ENCODE measurements at regions not wholly inside any gene's neighbourhood (a gene's known extent, or its start where the extent isn't known, plus 50 kb on each side); places are given as distances from the start of the nearest gene placed in this dataset.

DNA sequence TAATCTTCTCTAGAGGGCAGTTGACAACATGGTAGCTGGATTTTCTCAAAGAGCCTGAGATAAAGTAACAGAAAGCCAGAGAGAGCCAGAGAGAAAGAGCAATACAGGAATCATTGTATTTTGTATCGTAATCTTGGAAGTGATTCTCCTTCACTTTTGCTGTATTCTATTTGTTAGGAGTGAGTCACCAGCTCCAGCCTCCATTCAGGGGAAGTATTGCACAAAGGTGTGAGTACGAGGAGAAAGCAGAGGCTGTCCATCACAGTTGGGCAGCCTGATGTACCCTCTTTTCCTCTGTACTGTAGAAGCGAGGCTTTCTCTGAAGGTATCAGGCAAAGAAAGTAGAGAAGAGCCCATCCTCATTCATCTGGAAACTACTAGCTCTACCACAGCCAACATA lies 176.8 kb downstream of the KCNS3 start:
- no peak overlapping the region for H3K4me3 ChIP-seq
- no peaks in the 10 kb centered on the region for H4K20me1 ChIP-seq (replicated peaks; ENCODE audit: insufficient read depth)
- Mint-ChIP-seq H3K4me3 (no peak overlapping the region), H3K27ac (no peak overlapping the region), H3K36me3 (ENCODE audit: low read depth) (no peaks in the 10 kb centered on the region), H3K27me3 (ENCODE audit: insufficient read depth, low read depth, poor library complexity) (peaks cover 1% of the 10 kb centered on the region), H3K9me3 (peaks cover 3% of the 10 kb centered on the region), H3K4me1 (no peaks in the 10 kb centered on the region)
- H2AFZ ChIP-seq: no peak overlapping the region
- H3K27ac ChIP-seq (ENCODE audit: low read depth): no peak overlapping the region
- H3F3A ChIP-seq (replicated peaks; ENCODE audit: low read depth): no peaks in the 10 kb centered on the region
- H3K79me2 ChIP-seq (replicated peaks; ENCODE audit: insufficient read depth): no peaks in the 10 kb centered on the region
- TF ChIP-seq JUNB (IDR thresholded peaks at IDR 0.05; ENCODE audit: unreplicated experiment): no peak
- TF ChIP-seq EZH2phosphoT487 (IDR thresholded peaks at IDR 0.05; ENCODE audit: unreplicated experiment): no peak
- TF ChIP-seq ETS1 (IDR thresholded peaks at IDR 0.05): no peak
- no peak for TF ChIP-seq CREB1 (CRISPR knock-in tag; IDR thresholded peaks at IDR 0.05; ENCODE audit: low read depth)
- TF ChIP-seq NANOG (IDR thresholded peaks at IDR 0.05; ENCODE audit: borderline replicate concordance): no peak
- TF ChIP-seq EZH2 (IDR thresholded peaks at IDR 0.05; ENCODE audit: low read depth, unreplicated experiment): no peak
- TF ChIP-seq ZNF462 (CRISPR knock-in tag; IDR thresholded peaks at IDR 0.05): no peak
- no peak for TF ChIP-seq STAT1 (IDR thresholded peaks at IDR 0.05; ENCODE audit: unreplicated experiment)
- no peak for TF ChIP-seq ZNF114 (CRISPR knock-in tag; IDR thresholded peaks at IDR 0.05)
- no peak for TF ChIP-seq ZNF331 (CRISPR knock-in tag; IDR thresholded peaks at IDR 0.05; ENCODE audit: low read depth)
- TF ChIP-seq, protein P1, sequence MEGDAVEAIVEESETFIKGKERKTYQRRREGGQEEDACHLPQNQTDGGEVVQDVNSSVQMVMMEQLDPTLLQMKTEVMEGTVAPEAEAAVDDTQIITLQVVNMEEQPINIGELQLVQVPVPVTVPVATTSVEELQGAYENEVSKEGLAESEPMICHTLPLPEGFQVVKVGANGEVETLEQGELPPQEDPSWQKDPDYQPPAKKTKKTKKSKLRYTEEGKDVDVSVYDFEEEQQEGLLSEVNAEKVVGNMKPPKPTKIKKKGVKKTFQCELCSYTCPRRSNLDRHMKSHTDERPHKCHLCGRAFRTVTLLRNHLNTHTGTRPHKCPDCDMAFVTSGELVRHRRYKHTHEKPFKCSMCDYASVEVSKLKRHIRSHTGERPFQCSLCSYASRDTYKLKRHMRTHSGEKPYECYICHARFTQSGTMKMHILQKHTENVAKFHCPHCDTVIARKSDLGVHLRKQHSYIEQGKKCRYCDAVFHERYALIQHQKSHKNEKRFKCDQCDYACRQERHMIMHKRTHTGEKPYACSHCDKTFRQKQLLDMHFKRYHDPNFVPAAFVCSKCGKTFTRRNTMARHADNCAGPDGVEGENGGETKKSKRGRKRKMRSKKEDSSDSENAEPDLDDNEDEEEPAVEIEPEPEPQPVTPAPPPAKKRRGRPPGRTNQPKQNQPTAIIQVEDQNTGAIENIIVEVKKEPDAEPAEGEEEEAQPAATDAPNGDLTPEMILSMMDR (conservative IDR thresholded peaks at IDR 0.05; ENCODE audit: low read depth in 2 of 2): no peak
- no peak for TF ChIP-seq POLR2AphosphoS5 (IDR thresholded peaks at IDR 0.05; ENCODE audit: low read depth)
- no peaks in the 10 kb centered on the region for H3K36me3 ChIP-seq (ENCODE audit: insufficient read depth)
- H3K4me2 ChIP-seq: no peak overlapping the region
- H3K9me2 ChIP-seq (ENCODE audit: insufficient read depth): peaks cover 10% of the 10 kb centered on the region; the same call in 1 of the 2 replicates
- no peaks in the 10 kb centered on the region for H3K4me1 ChIP-seq (ENCODE audit: insufficient read depth)
- no peaks in the 10 kb centered on the region for H3K27me3 ChIP-seq (ENCODE audit: insufficient read depth)
- DNase-seq (ENCODE audit: low spot score): no peak
- ATAC-seq: no peak
